Left lung (tissue), 4 donors: ENCODE measurements at regions not wholly inside any gene's neighbourhood (a gene's known extent, or its start where the extent isn't known, plus 50 kb on each side); places are given as distances from the start of the nearest gene placed in this dataset.
A peak's percentile ranks its signal among the peaks of the same experiment; 100 is the strongest.

Experiments used
- ATAC-seq: fragments of 200-7000 bp; cut with Tn5 transposase; one replicate; pipeline ENCODE4 v1.9.1; 2020; ENCODE audit warnings: moderate library complexity
- DNase-seq, 4 donors: peaks; one replicate each; pipeline ENCODE4 v3.0.0-alpha.2; 2013 to 2020
- H3K27ac ChIP-seq, 2 donors: fragments of 200-600 bp; sonication (generic) in 1 of 2; one replicate each; pipeline versions ENCODE4 v1.5.0 to v1.8.0; 2020 to 2021
- H3K27me3 ChIP-seq, 2 donors: fragments of 200-600 bp; sonication (generic) in 1 of 2; one replicate each; pipeline versions ENCODE4 v1.5.0 to v1.8.0; 2020 to 2021
- H3K36me3 ChIP-seq, 2 donors: fragments of 200-600 bp; sonication (generic) in 1 of 2; one replicate each; pipeline versions ENCODE4 v1.5.0 to v1.8.0; 2020 to 2021
- H3K4me1 ChIP-seq, 2 donors: fragments of 200-600 bp; one replicate each; pipeline ENCODE4 v1.8.0; 2021
- H3K4me3 ChIP-seq, 2 donors: fragments of 200-600 bp; sonication (generic) in 1 of 2; one replicate each; pipeline versions ENCODE4 v1.5.0 to v1.8.0; 2020 to 2021; ENCODE audit warnings: mild to moderate bottlenecking in 1 of 2
- H3K9me3 ChIP-seq, 2 donors: fragments of 200-600 bp; sonication (generic) in 1 of 2; one replicate each; pipeline versions ENCODE4 v1.5.0 to v1.8.0; 2020 to 2021
- CTCF ChIP-seq, 2 donors: fragments of 200-600 bp; sonication (generic) in 1 of 2; IDR thresholded peaks; one replicate each; pipeline versions ENCODE4 v1.5.0 to v1.8.0; 2021; ENCODE audit warnings: antibody characterized with exemption in 2 of 2
- intact Hi-C, 2 donors: fragments of 100-400 bp; cut with DNase I; formaldehyde crosslinking; loops; one replicate each; pipeline versions ENCODE4 v1.11.2 to v1.14.2; 2022
- donor health status: DM: no; HTN: yes; CAD: no.
- donor health status: DM: no; HTN: no; CAD: no.

GRCh38 chr17:83180264-83180995 is 101.0 kb downstream of the METRNL start:
- no peak for TF ChIP-seq CTCF (IDR thresholded peaks at IDR 0.05)
- H3K27ac ChIP-seq: no peak overlapping the region
- no peak for DNase-seq
- no peaks in the 10 kb centered on the region for H3K9me3 ChIP-seq
- no peaks in the 10 kb centered on the region for H3K27me3 ChIP-seq
- H3K36me3 ChIP-seq: no peaks in the 10 kb centered on the region
- no peak overlapping the region for H3K4me3 ChIP-seq
- intact Hi-C loops: no loop called here
- H3K4me1 ChIP-seq: peaks cover 0 to 20% of the 10 kb centered on the region in 2 donors
- no peak for ATAC-seq

GRCh38 chr17:83180996-83181481 is 101.6 kb downstream of the METRNL start:
- TF ChIP-seq CTCF (IDR thresholded peaks at IDR 0.05): no peak
- Histone ChIP-seq H3K4me3 (no peak overlapping the region), H3K4me1 (peaks cover 0 to 20% of the 10 kb centered on the region in 2 donors), H3K36me3 (no peaks in the 10 kb centered on the region), H3K27me3 (no peaks in the 10 kb centered on the region), H3K9me3 (no peaks in the 10 kb centered on the region), H3K27ac (no peak overlapping the region)
- ATAC-seq: no peak
- intact Hi-C loops: no loop called here
- no peak for DNase-seq

DNA sequence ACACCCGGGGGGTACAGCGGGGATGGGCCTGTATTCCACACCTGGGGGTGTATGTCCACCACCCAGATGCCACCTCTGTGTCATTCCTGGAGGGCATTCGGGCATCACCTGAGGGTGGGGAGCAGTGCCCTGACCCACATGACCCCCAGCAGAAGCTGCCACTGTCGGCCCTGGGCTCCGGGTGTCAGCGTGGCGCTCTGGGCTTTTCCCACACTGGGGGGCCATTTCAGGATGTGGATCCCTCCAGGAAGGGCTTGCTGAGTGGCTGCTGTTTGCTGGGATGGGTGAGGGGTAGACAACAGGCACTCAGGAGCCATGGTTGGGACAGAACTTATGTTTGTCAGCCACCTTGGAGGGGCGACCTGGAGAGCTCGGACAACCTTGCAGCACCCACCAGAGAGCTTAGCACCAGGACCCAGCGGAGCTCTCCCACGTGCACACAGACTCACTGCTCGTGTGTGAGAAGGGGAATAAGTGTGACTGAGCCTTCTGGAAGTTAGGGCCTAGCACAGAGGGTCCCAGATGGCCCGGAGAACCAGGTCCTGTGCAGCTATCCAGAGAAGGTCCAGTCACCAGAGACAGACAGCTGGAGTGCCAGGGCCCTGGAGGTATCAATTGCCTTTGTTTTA is 102.7 kb downstream of the METRNL start:
- Histone ChIP-seq H3K4me1 (peaks cover 0 to 20% of the 10 kb centered on the region in 2 donors), H3K4me3 (no peak overlapping the region), H3K27ac (no peak overlapping the region), H3K9me3 (no peaks in the 10 kb centered on the region), H3K36me3 (no peaks in the 10 kb centered on the region), H3K27me3 (no peaks in the 10 kb centered on the region)
- no peak for ATAC-seq
- no peak for TF ChIP-seq CTCF (IDR thresholded peaks at IDR 0.05)
- peak in 1 of 4 donors; percentile 29 for DNase-seq
- intact Hi-C loops: no loop called here

DNA sequence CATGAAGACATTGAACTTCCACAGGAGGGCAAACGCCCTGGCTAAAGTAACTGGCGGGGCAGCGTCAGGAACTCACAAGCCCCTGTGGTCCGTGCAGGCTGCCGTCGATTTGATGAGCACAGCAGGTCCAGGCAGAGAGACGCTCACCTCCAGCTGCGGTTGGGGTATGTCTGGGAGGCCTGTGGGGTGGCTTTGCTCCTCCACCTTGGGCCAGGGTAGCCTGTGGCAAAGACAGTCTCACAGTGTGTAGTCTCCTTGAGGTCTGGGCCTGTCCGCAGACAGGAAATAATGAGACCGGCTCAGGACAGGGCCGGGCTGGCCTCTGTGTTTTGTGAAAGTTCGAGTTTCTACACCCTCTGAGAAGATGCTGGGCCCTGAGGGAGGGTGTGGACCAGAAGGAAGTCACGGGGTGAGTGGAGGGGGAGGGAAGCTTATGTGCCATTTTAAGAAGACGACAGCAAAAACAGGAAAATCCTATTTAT is 103.3 kb downstream of the METRNL start:
- ATAC-seq (peak; percentile 54), DNase-seq (peak in 2 of 4 donors; percentile 51 to 64)
- peak overlapping the region in 1 of 2 donors; percentile 9 for H3K27ac ChIP-seq
- no peak for TF ChIP-seq CTCF (IDR thresholded peaks at IDR 0.05)
- no peak overlapping the region for H3K4me3 ChIP-seq
- no peaks in the 10 kb centered on the region for H3K9me3 ChIP-seq
- peaks cover 0 to 20% of the 10 kb centered on the region in 2 donors for H3K4me1 ChIP-seq
- H3K36me3 ChIP-seq: no peaks in the 10 kb centered on the region
- no peaks in the 10 kb centered on the region for H3K27me3 ChIP-seq
- intact Hi-C loops: no loop called here
